HG02588 (cell line): ENCODE measurements at regions not wholly inside any gene's neighbourhood (a gene's known extent, or its start where the extent isn't known, plus 50 kb on each side); places are given as distances from the start of the nearest gene placed in this dataset.

ENCODE experiments used
- ATAC-seq: cut with Tn5 transposase; IDR thresholded peaks from one replicate; pipeline ENCODE4 v1.9.1; 2021; ENCODE audit warnings: mild to moderate bottlenecking, moderate library complexity; ENCODE audit not compliant: unreplicated experiment

GRCh38 chr15:95826412-95827195 lies 503.9 kb upstream of the NR2F2 start:
- no peak for ATAC-seq

GRCh38 chr15:95829062-95829461 lies 501.4 kb upstream of the NR2F2 start:
- no peak for ATAC-seq

- no peak for ATAC-seq
Measured at GRCh38 chr15:95830281-95830680, 500.2 kb upstream of the NR2F2 start.

GRCh38 chr15:95832668-95833067 lies 497.8 kb upstream of the NR2F2 start:
- ATAC-seq: no peak

- no peak for ATAC-seq
Measured at GRCh38 chr15:95834028-95834804, 496.3 kb upstream of the NR2F2 start.

- no peak for ATAC-seq
Measured at GRCh38 chr15:95836536-95836935, 494.0 kb upstream of the NR2F2 start.

GRCh38 chr15:95837341-95838004 lies 493.0 kb upstream of the NR2F2 start:
- no peak for ATAC-seq

- ATAC-seq: peak; percentile 74
Measured at GRCh38 chr15:95839367-95839782, 491.1 kb upstream of the NR2F2 start.

- no peak for ATAC-seq
Measured at GRCh38 chr15:95840004-95840403, 490.5 kb upstream of the NR2F2 start.

- no peak for ATAC-seq
Measured at GRCh38 chr15:95840855-95841254, 489.6 kb upstream of the NR2F2 start.

GRCh38 chr15:95842576-95842975 lies 487.9 kb upstream of the NR2F2 start:
- ATAC-seq: no peak

- ATAC-seq: no peak
Measured at GRCh38 chr15:95843241-95843910, 487.1 kb upstream of the NR2F2 start.

- no peak for ATAC-seq
Measured at GRCh38 chr15:95845862-95846515, 484.5 kb upstream of the NR2F2 start.

- ATAC-seq: no peak
Measured at GRCh38 chr15:95848126-95848525, 482.4 kb upstream of the NR2F2 start.

- ATAC-seq: no peak
Measured at GRCh38 chr15:95850837-95851236, 479.7 kb upstream of the NR2F2 start.

GRCh38 chr15:95853350-95853749 lies 477.1 kb upstream of the NR2F2 start:
- no peak for ATAC-seq

- ATAC-seq: no peak
Measured at GRCh38 chr15:95857124-95857757, 473.3 kb upstream of the NR2F2 start.

- ATAC-seq: no peak
Measured at GRCh38 chr15:95857758-95858157, 472.7 kb upstream of the NR2F2 start.

- ATAC-seq: no peak
Measured at GRCh38 chr15:95860406-95860805, 470.1 kb upstream of the NR2F2 start.

- peak; percentile 82 for ATAC-seq
Measured at GRCh38 chr15:95864467-95864886, 466.0 kb upstream of the NR2F2 start.
